Panc1 (cell line): ENCODE measurements at regions not wholly inside any gene's neighbourhood (a gene's known extent, or its start where the extent isn't known, plus 50 kb on each side); places are given as distances from the start of the nearest gene placed in this dataset.
"Not testable (repeated sequence)": the region's sequence is repeated elsewhere in the genome, so short reads cannot be mapped to it uniquely, and the experiment has no call there.

Experiments used
- ATAC-seq: fragments of 200-7000 bp; cut with Tn5 transposase; 2 replicates; pipeline ENCODE4 v1.9.1; 2020; ENCODE audit warnings: mild to moderate bottlenecking, moderate library complexity
- BruUV-seq: library from RNA; stranded (reverse); fragments of 400-500 nt; replicated peaks from 2 replicates; lab custom pipeline; 2021; lab: Mats Ljungman, UMichigan
- CTCF ChIA-PET: fragments of 300-600 bp; sonication (Branson Sonifier 250); formaldehyde crosslinking; loops from one replicate; lab custom pipeline; 2022; ENCODE audit warnings: antibody characterized with exemption; lab: Charles Lee
- POLR2A ChIA-PET: fragments of 300-600 bp; sonication (Branson Sonifier 250); formaldehyde crosslinking; loops from one replicate; lab custom pipeline; 2022; ENCODE audit warnings: antibody characterized with exemption; lab: Charles Lee
- DNase-seq: peaks from one replicate; pipeline ENCODE4 v3.0.0-alpha.2; 2010; ENCODE audit warnings: low read depth, low spot score
- H3K27ac ChIP-seq: 2 replicates; pipeline ENCODE4 v1.5.1; 2011; ENCODE audit warnings: mild to moderate bottlenecking, low read length, inconsistent platforms
- H3K27me3 ChIP-seq: fragments of 200-500 bp; sonication (Bioruptor generic); 2 replicates; pipeline ENCODE4 v1.6.0; 2014; ENCODE audit warnings: low read length, inconsistent platforms; ENCODE audit not compliant: control insufficient read depth, insufficient read depth
- H3K36me3 ChIP-seq: fragments of 200-500 bp; sonication (Bioruptor generic); 2 replicates; pipeline ENCODE4 v1.5.1; 2014; ENCODE audit warnings: inconsistent platforms, mild to moderate bottlenecking, low read length, moderate library complexity; ENCODE audit not compliant: control insufficient read depth, insufficient read depth
- H3K4me1 ChIP-seq: 2 replicates; pipeline ENCODE4 v1.5.1; 2011; ENCODE audit warnings: inconsistent platforms, mild to moderate bottlenecking, low read length, moderate library complexity; ENCODE audit not compliant: control insufficient read depth, insufficient read depth
- H3K4me3 ChIP-seq, 2 experiments: 2 replicates each; pipeline ENCODE4 v1.5.1; 2011 to 2012; ENCODE audit warnings: low read depth in 2 of 2, low read length in 2 of 2, mild to moderate bottlenecking in 2 of 2, inconsistent platforms in 1 of 2, moderate library complexity in 1 of 2
- H3K9me3 ChIP-seq: fragments of 200-500 bp; sonication (Bioruptor generic); 2 replicates; pipeline ENCODE4 v1.5.1; 2014; ENCODE audit warnings: low read depth, mild to moderate bottlenecking, inconsistent platforms, low read length, moderate library complexity; ENCODE audit not compliant: control insufficient read depth, insufficient read depth
- POLR2AphosphoS5 ChIP-seq: IDR thresholded peaks from 2 replicates; pipeline ENCODE4 v1.6.1; 2012; ENCODE audit warnings: mild to moderate bottlenecking, low read depth, low read length, moderate library complexity
- SIN3A ChIP-seq: IDR thresholded peaks from 2 replicates; pipeline ENCODE4 v1.6.1; 2012; ENCODE audit warnings: low read depth, mild to moderate bottlenecking, low read length, moderate library complexity, borderline replicate concordance; ENCODE audit not compliant: insufficient read depth
- TCF7L2 ChIP-seq: IDR thresholded peaks from 2 replicates; pipeline ENCODE4 v1.6.1; 2011; ENCODE audit warnings: mild to moderate bottlenecking, low read depth, low read length, inconsistent platforms
- in situ Hi-C: cut with HindIII; loops from 2 replicates; pipeline ENCODE4 v1.10.0; 2016; ENCODE audit warnings: low sequenced_read_pairs, low pct_unique_long_range_greater_than_20kb
- intact Hi-C: fragments of 100-400 bp; cut with micrococcal nuclease; formaldehyde crosslinking; loops from one replicate; pipeline ENCODE4 v1.10.0; 2022; ENCODE audit not compliant: unreplicated experiment
- TF ChIP-seq, protein P1 (sequence below), 2 experiments: IDR thresholded peaks; 2 replicates each; pipeline ENCODE4 v1.6.1; 2011 to 2012; ENCODE audit warnings: low read depth in 2 of 2, control low read depth in 1 of 2, low read length in 1 of 2, mild to moderate bottlenecking in 1 of 2, moderate library complexity in 1 of 2; ENCODE audit not compliant: insufficient read depth in 1 of 2
- TF ChIP-seq, protein P2 (sequence below): fragments of 450-650 bp; IDR thresholded peaks from 2 replicates; pipeline ENCODE4 v1.5.1; 2017; ENCODE audit warnings: mild to moderate bottlenecking

DNA sequence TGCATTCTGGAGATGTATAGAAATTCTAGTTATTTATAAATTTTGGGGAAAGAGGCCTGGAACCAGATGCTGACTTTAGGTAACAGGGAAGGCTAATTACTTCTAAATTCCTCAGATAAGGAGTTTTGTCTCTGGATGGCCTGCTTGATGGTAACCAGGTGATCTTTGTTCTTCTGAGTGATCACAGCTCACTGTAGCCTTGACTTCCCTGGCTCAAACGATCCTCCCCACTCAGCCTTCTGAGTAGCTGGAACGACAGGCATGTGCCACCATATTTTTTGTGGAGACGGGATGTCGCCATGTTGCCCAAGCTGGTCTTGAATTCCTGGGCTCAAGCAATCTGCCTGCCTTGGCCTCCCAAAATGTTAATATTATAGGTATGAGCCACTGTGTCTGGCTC lies 54.4 kb upstream of the MSH6 start:
- no TSS peak for BruUV-seq
- Histone ChIP-seq H3K9me3 (no peaks in the 10 kb centered on the region), H3K27ac (no peak overlapping the region), H3K4me3 (no peak overlapping the region), H3K27me3 (no peaks in the 10 kb centered on the region), H3K4me1 (no peaks in the 10 kb centered on the region), H3K36me3 (no peaks in the 10 kb centered on the region)
- DNase-seq: no peak
- in situ Hi-C loops: no loop called here
- intact Hi-C loops: no loop called here
- ATAC-seq: no peak
- ChIA-PET CTCF (no interaction called here), POLR2A (no interaction called here)
- TF ChIP-seq, protein P1, sequence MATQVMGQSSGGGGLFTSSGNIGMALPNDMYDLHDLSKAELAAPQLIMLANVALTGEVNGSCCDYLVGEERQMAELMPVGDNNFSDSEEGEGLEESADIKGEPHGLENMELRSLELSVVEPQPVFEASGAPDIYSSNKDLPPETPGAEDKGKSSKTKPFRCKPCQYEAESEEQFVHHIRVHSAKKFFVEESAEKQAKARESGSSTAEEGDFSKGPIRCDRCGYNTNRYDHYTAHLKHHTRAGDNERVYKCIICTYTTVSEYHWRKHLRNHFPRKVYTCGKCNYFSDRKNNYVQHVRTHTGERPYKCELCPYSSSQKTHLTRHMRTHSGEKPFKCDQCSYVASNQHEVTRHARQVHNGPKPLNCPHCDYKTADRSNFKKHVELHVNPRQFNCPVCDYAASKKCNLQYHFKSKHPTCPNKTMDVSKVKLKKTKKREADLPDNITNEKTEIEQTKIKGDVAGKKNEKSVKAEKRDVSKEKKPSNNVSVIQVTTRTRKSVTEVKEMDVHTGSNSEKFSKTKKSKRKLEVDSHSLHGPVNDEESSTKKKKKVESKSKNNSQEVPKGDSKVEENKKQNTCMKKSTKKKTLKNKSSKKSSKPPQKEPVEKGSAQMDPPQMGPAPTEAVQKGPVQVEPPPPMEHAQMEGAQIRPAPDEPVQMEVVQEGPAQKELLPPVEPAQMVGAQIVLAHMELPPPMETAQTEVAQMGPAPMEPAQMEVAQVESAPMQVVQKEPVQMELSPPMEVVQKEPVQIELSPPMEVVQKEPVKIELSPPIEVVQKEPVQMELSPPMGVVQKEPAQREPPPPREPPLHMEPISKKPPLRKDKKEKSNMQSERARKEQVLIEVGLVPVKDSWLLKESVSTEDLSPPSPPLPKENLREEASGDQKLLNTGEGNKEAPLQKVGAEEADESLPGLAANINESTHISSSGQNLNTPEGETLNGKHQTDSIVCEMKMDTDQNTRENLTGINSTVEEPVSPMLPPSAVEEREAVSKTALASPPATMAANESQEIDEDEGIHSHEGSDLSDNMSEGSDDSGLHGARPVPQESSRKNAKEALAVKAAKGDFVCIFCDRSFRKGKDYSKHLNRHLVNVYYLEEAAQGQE (IDR thresholded peaks at IDR 0.05; ENCODE audit: insufficient read depth in 1 of 2, low read depth in 2 of 2, low read length in 1 of 2): no peak
- TF ChIP-seq, protein P2, sequence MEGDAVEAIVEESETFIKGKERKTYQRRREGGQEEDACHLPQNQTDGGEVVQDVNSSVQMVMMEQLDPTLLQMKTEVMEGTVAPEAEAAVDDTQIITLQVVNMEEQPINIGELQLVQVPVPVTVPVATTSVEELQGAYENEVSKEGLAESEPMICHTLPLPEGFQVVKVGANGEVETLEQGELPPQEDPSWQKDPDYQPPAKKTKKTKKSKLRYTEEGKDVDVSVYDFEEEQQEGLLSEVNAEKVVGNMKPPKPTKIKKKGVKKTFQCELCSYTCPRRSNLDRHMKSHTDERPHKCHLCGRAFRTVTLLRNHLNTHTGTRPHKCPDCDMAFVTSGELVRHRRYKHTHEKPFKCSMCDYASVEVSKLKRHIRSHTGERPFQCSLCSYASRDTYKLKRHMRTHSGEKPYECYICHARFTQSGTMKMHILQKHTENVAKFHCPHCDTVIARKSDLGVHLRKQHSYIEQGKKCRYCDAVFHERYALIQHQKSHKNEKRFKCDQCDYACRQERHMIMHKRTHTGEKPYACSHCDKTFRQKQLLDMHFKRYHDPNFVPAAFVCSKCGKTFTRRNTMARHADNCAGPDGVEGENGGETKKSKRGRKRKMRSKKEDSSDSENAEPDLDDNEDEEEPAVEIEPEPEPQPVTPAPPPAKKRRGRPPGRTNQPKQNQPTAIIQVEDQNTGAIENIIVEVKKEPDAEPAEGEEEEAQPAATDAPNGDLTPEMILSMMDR: no peak
- TF ChIP-seq POLR2AphosphoS5 (no peak), TCF7L2 (no peak), SIN3A (no peak)

GRCh38 chr2:47727956-47728355 lies 55.0 kb upstream of the MSH6 start:
- ATAC-seq: no peak
- in situ Hi-C loops (no loop called here), intact Hi-C loops (no loop called here)
- Histone ChIP-seq H3K4me1 (no peaks in the 10 kb centered on the region), H3K36me3 (no peaks in the 10 kb centered on the region), H3K27ac (no peak overlapping the region), H3K4me3 (no peak overlapping the region), H3K27me3 (no peaks in the 10 kb centered on the region), H3K9me3 (no peaks in the 10 kb centered on the region)
- ChIA-PET CTCF (no interaction called here), POLR2A (no interaction called here)
- DNase-seq: no peak
- BruUV-seq: no TSS peak
- TF ChIP-seq, protein P2: no peak
- TF ChIP-seq, protein P1 (IDR thresholded peaks at IDR 0.05; ENCODE audit: insufficient read depth in 1 of 2, low read depth in 2 of 2, low read length in 1 of 2): no peak
- TF ChIP-seq SIN3A: no peak
- no peak for TF ChIP-seq POLR2AphosphoS5
- no peak for TF ChIP-seq TCF7L2

GRCh38 chr2:47726978-47727377 lies 56.0 kb upstream of the MSH6 start:
- H3K9me3 ChIP-seq, CTCF ChIA-PET, BruUV-seq, H3K4me1 ChIP-seq, H3K27me3 ChIP-seq, in situ Hi-C loops, H3K36me3 ChIP-seq, H3K4me3 ChIP-seq, H3K27ac ChIP-seq, DNase-seq, intact Hi-C loops, POLR2A ChIA-PET, ATAC-seq: not testable (repeated sequence)
